HL-60 (cell line): ENCODE measurements at regions not wholly inside any gene's neighbourhood (a gene's known extent, or its start where the extent isn't known, plus 50 kb on each side); places are given as distances from the start of the nearest gene placed in this dataset.

Experiments used
- CTCF ChIP-seq: IDR thresholded peaks from one replicate; pipeline ENCODE4 v1.5.1; 2011; ENCODE audit warnings: low read length, control low read depth, inconsistent platforms; ENCODE audit not compliant: insufficient read depth
- GABPA ChIP-seq: IDR thresholded peaks from 2 replicates; pipeline ENCODE4 v1.6.1; 2012; ENCODE audit warnings: low read depth
- POLR2AphosphoS5 ChIP-seq: IDR thresholded peaks from 2 replicates; pipeline ENCODE4 v1.6.1; 2012; ENCODE audit warnings: low read depth
- REST ChIP-seq: IDR thresholded peaks from 2 replicates; pipeline ENCODE4 v1.6.1; 2012; ENCODE audit warnings: low read depth; ENCODE audit not compliant: insufficient replicate concordance
- SPI1 ChIP-seq: IDR thresholded peaks from 2 replicates; pipeline ENCODE4 v1.6.1; 2012; ENCODE audit warnings: low read depth, mild to moderate bottlenecking, borderline replicate concordance

GRCh38 chr13:73464758-73465616 is 406.2 kb downstream of the KLF5 start:
- TF ChIP-seq CTCF (no peak), REST (no peak), POLR2AphosphoS5 (no peak), GABPA (no peak), SPI1 (no peak)
